HG02642 (cell line): ENCODE measurements at regions not wholly inside any gene's neighbourhood (a gene's known extent, or its start where the extent isn't known, plus 50 kb on each side); places are given as distances from the start of the nearest gene placed in this dataset.
"Not testable (repeated sequence)": the region's sequence is repeated elsewhere in the genome, so short reads cannot be mapped to it uniquely, and the experiment has no call there.

ENCODE experiments used
- ATAC-seq: cut with Tn5 transposase; IDR thresholded peaks from one replicate; pipeline ENCODE4 v1.9.1; 2021; ENCODE audit warnings: mild to moderate bottlenecking; ENCODE audit not compliant: unreplicated experiment, poor library complexity

DNA sequence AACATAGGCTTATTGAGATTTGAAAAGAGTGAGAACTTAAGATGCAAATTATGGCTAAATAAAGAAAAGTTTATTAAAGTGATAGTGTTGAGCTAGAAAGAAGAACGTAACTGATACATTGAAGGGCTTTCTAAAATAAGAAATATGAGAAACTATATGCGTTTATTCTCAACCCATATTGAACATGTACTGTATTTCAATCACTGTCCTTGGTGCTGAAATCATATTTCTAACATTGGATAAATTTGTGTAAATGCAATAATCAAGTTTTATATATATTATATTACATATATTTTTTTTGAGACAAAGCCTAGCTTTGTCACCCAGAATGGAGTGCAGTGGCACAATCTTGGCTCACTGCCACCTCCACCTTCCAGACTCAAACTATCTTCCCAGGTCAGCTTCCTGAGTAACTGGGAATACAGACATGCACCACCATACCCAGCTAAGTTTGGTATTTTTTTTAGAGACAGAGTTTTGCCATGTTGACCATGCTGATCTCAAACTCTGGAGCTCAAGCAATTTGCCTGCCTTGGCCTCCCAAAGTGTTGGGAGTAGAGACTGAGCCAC is 1065.8 kb downstream of the REEP3 start:
- ATAC-seq, result no peak

DNA sequence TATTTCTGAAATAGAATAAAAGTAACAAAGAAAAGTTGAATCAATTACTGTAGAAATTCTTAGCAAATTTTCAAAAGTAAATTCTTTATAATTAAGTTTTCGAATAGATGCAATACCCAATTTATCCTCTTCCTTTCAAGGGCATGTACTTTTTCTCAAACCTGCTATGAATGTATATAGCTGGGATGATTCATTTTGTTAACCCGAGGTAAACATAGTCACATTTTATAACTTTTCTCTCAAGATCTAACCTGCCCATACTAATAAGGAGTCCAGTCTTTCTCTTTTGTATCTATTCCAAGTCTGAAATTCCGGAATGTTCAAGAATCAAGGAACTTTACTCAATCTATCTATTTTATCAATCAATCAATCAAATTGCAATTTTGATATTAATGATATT is 1072.9 kb downstream of the REEP3 start:
- no peak for ATAC-seq

DNA sequence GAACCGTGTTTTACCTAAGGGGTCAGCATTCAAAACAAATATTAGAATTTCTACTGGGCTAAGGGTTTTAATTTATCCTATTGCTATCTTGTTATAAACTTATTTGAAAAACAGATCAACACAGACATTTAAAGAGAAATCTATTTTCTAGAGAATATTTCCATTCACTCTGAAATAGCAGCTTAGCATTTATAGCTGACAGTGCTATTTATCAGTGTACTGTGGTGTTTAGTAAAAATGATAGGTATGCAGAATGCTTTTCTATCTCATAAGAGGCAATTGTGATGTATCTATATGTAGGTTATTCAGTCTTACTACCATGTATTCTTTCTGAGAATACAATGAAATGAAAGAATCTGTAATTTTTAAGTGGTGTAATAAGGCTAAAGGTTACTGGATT is 1077.4 kb downstream of the REEP3 start:
- ATAC-seq, result no peak

DNA sequence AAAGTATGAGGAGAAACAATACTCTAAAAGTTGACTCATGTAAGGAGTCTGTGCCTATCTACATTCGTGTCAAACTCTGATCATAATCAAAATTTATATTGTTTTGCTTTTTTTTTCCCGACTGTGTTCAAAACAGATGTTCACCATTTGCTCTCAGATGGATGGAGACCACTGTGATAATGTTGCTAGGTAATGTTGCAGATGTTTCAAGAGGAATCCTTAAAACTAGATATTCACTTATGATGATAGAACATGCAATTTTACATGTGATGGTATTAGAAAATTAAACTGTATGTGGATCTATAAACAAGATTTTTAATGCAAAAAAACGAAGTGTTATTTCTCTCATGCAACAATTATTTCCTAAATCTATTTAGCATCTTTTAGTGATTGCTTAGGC is 1080.1 kb downstream of the REEP3 start:
- ATAC-seq, result no peak

DNA sequence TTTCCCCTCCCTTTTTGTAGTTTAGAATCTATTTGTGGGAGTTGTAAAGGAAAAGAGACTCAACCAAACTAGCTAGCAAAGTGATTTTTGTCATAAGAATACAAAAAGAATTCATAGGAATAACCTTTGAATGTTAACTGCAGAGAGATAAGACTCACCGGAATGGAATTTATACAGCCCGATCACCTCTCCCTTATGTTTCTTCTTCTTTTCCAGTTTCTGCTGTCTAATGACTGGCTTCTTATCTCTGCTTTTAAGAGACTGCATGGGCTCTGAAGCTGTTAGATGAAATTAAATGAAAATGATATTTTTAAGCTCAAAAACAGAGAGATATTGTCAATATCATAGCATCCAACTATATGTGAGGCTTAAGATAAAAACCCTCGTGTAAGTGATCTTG is 1095.9 kb downstream of the REEP3 start:
- no peak for ATAC-seq

DNA sequence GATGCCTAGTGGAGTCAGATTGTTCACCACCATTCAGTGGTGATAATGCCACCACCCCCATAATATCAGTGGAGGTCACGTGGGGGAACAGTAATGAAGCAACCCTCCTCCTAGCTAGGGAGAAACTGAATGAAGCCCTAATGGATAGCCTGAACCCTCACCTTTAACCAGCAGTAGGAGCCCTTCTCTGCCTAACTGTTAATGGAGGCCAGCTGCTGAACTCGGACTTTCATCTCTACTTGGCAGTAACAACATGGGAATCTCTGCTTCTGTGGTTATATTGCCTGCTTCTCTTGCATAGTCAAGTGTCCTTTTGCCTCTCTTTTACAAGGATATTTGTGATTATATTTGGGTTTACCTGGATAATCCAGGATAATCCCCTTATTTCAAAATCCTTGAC is 1097.9 kb downstream of the REEP3 start:
- no peak for ATAC-seq

DNA sequence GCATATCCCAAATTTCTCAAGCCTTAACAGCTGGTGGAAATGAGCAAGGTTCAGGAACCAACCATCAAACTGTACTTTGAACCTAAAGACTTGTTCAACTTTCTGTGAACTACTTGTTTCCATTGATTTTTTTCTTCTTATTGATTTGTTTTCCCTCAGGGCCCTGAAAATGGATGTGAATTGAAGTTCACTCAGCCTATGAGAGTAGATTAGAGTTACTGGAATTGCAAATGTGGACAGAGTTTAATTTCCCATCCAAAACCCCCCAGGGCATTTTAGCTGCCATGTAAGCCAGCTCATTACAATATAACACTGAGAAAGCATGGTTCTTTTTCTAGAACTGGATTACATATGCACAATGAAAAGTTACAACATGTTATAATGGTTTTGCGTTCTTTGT is 1105.7 kb downstream of the REEP3 start:
- ATAC-seq, result no peak

DNA sequence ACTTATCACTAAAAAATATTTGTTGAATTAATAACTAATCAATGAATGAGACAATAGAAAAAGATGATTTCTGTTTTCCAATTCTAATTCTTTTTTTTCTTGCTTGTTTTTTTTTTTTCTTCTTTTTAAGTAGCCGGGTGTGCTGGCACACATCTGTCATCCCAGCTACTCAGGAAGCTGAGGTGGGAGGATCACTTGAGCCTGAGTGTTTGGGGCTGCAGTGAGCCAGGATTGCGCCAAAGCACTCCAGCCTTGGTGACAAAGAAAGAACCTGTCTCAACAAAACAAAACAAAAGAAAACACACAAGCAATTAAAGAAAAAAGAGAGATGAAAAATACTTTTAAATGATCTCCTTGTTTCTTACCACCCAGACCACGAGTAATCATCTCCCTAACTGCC is 1109.3 kb downstream of the REEP3 start:
- ATAC-seq, result no peak

DNA sequence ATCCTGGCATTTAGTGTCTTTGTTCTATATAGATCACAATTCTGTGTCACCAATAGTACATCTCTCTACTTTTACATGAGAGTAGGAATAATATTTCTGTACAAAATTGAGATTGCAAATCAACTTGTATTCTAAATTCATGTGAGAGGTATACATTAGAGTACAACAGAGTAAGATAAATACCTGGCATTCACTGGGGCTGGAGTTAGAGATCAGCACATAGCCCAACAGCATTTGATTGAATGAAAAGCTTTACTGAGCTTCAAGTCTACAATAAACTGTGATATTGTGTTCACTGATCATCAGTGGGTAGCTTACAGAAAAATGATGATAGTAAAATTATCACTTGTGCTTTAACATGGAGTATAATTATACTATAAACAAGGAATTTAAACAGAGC is 1114.7 kb downstream of the REEP3 start:
- no peak for ATAC-seq

DNA sequence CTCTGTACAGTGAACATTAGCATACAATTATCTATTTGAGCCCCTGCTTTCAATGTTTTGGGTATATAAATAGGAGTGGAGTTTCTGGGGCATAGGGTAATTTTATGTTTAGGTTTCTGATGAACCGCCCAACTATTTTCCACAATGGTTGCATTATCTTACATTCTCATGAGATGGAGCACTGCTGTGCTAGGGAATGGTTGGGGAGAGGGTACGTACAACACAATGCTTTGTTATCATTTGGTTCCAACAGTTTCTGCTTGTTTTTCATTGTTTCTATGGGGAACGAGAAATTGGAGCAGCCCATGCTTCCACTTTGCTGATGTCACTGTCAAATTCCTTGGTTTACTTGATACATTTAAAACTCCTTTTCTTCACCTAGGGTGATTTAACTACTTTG is 1115.3 kb downstream of the REEP3 start:
- no peak for ATAC-seq

DNA sequence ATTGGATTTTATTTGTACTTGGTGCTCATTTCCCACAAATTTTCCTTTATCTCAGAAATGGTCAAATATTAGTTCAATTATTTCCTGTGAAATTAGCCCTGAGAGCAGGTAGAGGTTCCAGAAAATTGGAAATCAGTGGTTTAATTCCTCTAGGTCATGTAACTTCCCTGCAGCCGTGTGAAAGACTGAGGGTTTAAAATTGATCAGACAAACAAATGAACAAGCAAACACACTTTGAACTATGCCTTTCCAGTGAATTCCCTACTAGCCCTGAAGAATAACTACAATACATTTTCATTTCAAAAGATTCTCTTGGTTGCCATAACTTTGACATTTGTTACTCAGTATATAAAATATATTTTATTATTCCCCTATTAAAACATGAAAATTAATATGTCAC is 1116.7 kb downstream of the REEP3 start:
- no peak for ATAC-seq

DNA sequence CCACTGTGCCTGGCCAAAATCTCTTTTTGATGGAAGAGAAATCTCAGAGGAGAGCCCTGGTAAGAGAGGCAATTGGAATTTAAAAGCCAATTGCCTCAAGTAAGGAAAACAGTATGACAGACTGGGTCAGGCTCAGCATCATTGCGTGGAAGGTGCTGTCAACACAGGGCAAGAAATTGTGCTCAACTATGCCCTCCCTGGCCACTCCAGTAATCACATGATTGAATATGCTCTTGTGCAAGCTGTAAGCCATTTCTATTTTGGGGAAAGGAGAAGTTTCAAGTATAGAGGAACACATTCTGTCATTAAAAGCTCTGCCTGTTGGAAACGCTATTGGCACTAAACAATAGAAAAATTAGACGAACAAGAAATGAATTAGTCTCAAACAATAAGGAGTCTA is 1127.7 kb downstream of the REEP3 start:
- no peak for ATAC-seq

DNA sequence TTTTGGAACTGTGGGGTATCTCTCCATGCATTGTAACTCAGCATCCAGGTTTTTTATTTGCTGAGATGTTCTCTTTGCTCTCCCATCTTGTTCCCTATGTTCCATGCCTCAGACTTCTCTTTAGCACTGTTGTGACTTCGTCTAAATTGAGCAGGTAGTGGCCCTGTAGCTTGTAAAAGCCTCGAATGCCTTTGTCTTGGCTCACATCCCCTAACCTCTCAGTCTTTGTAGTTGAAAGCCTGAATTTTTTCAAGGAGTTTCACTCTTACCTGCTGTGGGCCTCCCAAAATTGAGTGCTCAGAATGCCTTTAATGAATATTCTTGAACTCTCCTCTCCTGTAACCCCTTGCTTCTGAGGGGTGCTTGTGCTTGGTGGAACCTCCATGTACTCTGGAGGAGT is 1137.3 kb downstream of the REEP3 start:
- ATAC-seq, result no peak

DNA sequence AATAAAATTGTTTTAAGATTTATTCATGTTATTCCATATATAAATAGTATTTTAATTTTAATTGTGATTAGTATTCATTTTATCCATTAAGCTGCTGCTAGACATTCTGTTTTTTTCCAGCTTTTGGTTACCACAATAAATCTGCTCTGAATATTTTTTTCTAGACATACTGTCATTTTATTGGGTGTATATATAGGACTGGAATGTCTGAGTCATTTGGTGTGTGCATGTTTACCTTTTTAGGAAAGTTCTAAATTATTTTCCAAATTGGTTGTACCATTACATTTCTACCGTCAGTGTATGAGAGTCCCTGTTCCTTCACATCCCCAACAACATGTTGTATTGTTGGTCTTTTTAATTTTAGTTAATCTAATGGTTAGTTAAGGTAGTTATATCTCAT is 1138.1 kb downstream of the REEP3 start:
- no peak for ATAC-seq

DNA sequence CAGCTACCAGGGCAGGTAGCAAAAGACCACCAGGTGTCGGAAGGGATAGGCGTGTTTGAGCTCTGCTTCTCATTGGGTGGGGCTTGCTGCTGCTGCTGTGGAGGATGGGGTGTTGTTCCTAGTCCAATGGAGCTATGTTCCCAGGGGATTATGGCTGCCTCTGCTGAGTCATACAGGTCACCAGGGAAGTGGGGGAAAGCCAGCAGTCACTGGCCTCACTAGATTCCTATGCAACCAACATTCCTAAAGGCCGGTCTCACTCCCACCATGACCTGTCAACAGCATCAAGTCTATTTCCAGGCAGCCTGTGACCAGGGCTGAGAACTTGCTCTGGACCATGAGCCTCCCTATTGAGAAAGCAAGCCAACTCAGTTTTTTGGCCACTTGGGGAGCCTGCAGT is 1160.8 kb downstream of the REEP3 start:
- ATAC-seq, result no peak

DNA sequence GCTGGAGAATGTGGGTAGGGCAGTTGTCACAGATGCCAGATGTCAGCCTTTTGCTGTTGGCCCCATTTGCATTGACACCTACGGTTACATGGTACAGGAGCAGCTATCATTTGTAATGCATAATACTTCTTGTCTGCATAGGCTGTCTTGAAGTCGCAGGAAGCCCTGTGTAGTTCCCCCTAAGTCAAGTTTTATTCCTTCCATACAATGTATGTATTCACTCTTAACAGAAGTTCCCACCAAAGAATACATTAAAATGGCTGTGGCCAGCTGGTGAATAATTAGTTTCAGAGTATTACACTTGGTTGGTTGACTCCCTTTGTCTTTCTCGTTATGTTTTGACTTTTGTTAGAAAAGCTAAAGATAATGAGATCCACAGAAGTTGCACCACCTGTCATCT is 1169.0 kb downstream of the REEP3 start:
- ATAC-seq, result no peak

DNA sequence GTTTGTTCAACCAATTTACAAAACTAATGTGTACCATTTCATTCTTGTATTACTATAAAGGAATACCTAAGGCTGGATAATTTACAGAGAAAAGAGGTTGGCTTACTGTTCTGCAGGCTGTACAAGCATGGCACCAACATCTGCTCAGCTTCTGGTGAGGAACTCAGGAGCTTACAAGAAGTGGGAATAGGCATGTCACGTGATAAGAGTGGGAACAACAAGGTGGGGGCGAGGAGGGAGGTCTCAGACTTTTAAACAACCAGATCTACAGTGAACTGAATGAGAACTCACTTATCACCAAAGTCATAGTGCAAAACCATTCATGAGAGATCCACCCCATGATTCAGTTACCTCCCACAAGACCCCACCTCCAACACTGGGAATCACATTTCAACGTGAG is 1178.0 kb downstream of the REEP3 start:
- ATAC-seq, result no peak

DNA sequence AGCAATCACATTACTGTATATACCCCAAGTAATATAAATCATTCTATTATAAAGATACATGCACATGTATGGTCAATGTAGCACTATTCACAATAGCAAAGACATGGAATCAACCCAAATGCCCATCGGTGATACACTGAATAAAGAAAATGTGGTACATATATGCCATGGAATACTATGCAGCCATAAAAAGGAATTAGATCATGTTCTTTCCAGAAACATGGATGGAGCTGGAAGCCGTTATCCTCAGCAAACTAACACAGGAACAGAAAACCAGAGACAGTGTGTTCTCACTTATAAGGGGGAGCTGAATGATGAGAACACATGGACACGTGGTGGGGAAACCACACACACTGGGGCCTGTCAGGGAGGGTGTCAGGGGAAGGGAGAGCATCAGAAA is 1180.9 kb downstream of the REEP3 start:
- not testable (repeated sequence) for ATAC-seq

DNA sequence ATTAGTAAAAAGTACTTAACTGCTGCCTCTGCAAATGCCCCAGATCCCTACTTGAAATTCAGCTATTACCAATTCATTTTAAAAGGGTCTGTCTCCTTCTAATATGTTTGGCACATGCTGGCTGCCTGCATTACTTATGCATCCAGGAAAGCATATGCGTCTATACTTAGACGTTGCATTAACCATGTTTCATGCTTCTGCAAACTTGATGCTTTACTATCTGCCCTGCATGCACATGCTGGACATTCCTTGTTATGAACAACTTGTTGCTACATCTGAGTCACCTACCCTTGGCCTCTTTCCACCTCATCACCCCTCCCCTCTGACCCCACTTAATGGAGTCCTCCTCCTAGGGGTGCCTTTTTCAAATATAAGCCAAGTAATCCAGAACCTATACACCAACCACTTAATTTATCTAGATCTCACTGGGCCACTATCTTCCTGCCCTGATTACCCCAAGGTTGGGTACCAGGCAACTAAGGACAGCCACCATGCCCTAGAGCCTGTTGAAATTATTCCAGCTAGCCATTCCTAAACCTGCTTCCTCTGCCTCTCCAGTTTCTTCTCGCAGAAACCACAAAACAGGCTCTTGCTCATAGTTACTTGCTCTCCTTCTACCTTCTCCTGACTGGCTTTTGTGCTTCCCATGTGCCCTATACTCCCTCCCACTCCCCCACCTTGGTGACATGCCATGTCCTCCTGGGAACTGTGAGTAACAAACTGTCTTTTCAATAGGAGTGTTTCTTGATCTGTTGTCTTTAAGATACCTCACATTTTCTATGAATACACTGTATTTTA is 1187.9 kb downstream of the REEP3 start:
- ATAC-seq, result no peak

DNA sequence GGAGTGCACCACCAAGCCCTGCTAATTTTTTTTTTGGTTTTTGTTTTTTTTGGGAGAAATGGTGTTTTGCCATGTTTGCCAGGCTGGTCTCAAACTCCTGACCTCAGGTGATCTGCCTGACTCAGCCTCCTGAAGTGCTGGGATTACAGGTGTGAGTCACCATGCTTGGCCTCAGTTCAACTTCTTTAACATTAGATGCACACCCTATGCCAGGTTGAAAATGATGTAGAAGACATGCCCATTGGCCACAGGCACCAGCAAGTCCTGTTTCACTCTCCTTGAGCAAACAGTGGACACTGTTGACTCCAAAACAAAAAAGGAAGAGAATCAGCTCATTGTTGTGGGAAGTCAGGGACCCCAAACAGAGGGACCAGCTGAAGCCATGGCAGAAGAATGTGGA is 1205.3 kb downstream of the REEP3 start:
- no peak for ATAC-seq

DNA sequence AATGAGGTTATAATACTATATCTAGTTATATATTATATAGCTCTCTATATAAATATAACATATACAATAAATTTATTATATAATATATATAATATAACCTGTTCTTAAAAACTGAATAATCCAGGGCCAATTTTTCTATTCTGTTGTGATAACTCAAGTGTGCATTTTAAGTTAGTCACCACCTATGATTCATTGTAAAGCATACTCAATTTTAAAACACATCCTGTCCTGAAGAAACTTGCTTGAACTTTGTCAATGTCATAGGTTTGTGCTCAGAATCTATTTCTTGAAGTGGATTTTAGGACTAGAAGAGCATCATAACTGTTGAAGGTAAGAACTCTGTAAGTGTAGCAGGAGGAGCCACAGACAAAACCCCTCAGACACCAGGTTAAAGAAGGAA is 1209.8 kb downstream of the REEP3 start:
- no peak for ATAC-seq

DNA sequence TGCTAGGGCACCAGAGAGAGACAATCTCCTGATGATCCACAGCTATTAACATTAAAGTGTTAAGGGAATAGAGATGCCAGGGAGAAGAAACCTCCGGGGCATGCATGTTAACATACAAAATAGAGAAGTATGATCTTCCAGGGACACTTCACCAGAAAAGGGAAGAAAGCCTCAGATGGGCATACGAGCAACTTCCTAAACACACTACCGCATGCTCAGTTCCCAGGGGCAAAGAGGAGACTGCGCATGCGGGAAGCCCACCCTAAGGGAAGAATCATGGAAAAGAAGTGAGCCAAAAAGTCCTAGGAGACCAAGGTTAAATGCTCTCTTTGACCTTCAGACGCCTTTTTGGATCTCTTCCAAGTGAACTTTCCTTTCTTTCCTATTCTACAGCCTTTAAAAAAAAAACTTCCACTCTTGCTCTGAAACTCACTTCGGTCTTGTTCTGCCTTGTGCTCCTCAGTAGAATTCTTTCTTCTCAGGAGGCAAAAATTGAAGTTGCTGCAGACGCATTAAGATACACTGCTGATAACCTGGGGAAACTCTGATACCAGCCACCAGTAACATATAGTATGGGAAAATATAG is 1211.3 kb downstream of the REEP3 start:
- peak; percentile 3 for ATAC-seq
